SU-DHL-6 (cell line): ENCODE measurements at regions not wholly inside any gene's neighbourhood (a gene's known extent, or its start where the extent isn't known, plus 50 kb on each side); places are given as distances from the start of the nearest gene placed in this dataset.

Source experiments
- H2AFZ ChIP-seq: fragments of 200-600 bp; sonication (generic); 2 replicates; pipeline ENCODE4 v1.6.1; 2014; ENCODE audit warnings: low read depth, mild to moderate bottlenecking, moderate library complexity, mixed read lengths, antibody characterized with exemption, low read length; ENCODE audit not compliant: severe bottlenecking
- H3F3A ChIP-seq: fragments of 200-600 bp; shearing (Covaris generic); 2 replicates; pipeline ENCODE4 v1.6.0; 2016; ENCODE audit warnings: antibody characterized with exemption, mild to moderate bottlenecking; ENCODE audit not compliant: insufficient read depth
- H3K27ac ChIP-seq: fragments of 200-600 bp; sonication (generic); 2 replicates; pipeline ENCODE4 v1.5.1; 2016; ENCODE audit warnings: low read depth, mild to moderate bottlenecking, low read length, moderate library complexity, mixed read lengths
- H3K27me3 ChIP-seq: fragments of 200-600 bp; sonication (generic), shearing (Covaris generic); 2 replicates; pipeline ENCODE4 v1.6.0; 2014; ENCODE audit warnings: mild to moderate bottlenecking, low read length
- H3K36me3 ChIP-seq: fragments of 200-600 bp; sonication (generic); 2 replicates; pipeline ENCODE4 v1.6.1; 2014; ENCODE audit warnings: mild to moderate bottlenecking, low read length, mixed read lengths
- H3K4me2 ChIP-seq: fragments of 300-600, 200-600 bp; shearing (Covaris generic), sonication (generic); 2 replicates; pipeline ENCODE4 v1.6.0; 2014; ENCODE audit warnings: low read length, low read depth, mild to moderate bottlenecking; ENCODE audit not compliant: poor library complexity, severe bottlenecking
- H3K4me3 ChIP-seq: fragments of 200-600 bp; sonication (generic); 2 replicates; pipeline ENCODE4 v1.5.1; 2014; ENCODE audit warnings: antibody characterized with exemption, low read length, mild to moderate bottlenecking, mixed read lengths; ENCODE audit not compliant: insufficient read depth, poor library complexity, severe bottlenecking
- H3K79me2 ChIP-seq: fragments of 200-600 bp; sonication (generic); 2 replicates; pipeline ENCODE4 v1.6.1; 2014; ENCODE audit warnings: mild to moderate bottlenecking, low read length, moderate library complexity; ENCODE audit not compliant: insufficient read depth
- H3K9ac ChIP-seq: fragments of 200-600 bp; sonication (generic); 2 replicates; pipeline ENCODE4 v1.7.0; 2014; ENCODE audit warnings: mild to moderate bottlenecking, low read length
- H3K9me2 ChIP-seq: fragments of 200-600 bp; sonication (generic); replicated peaks from 2 replicates; pipeline ENCODE4 v1.6.1; 2014; ENCODE audit warnings: low read length; ENCODE audit not compliant: insufficient read depth
- H3K9me3 ChIP-seq: fragments of 200-600 bp; sonication (generic); 2 replicates; pipeline ENCODE4 v1.6.1; 2014; ENCODE audit warnings: low read length, mixed read lengths; ENCODE audit not compliant: insufficient read depth
- H4K20me1 ChIP-seq: fragments of 200-600 bp; sonication (generic); 2 replicates; pipeline ENCODE4 v1.6.1; 2014; ENCODE audit warnings: low read depth, mild to moderate bottlenecking, antibody characterized with exemption, low read length, moderate library complexity, mixed read lengths
- EZH2phosphoT487 ChIP-seq: fragments of 200-600 bp; sonication (generic), shearing (Covaris generic); conservative IDR thresholded peaks from 2 replicates; pipeline ENCODE4 v1.6.1; 2018; ENCODE audit warnings: mild to moderate bottlenecking, antibody characterized with exemption, low read length, moderate library complexity, mixed read lengths
- TF ChIP-seq, protein P1 (sequence below): fragments of 200-600 bp; sonication (generic); IDR thresholded peaks from one replicate; pipeline ENCODE4 v1.5.1; 2017; ENCODE audit warnings: antibody characterized with exemption, mild to moderate bottlenecking, low read length, moderate library complexity; ENCODE audit not compliant: insufficient read depth, poor library complexity, severe bottlenecking

DNA sequence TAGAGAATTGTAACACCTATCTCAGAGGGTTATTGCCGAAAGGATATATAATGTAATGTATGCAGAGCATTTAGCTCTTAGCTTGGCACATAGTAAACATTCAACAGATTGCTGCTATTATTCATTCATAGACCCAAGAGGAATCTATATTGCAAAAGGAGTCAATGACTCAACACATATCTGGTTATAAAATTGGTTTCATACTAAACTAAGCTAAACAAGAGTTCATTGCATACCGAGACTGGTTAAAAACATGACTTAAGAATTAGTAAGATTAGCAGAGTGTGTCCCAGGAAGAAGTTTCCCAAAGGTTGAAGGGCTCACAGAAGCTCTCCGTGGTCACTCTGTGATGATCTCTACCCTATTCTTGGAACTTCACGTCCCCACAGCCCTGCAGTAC is 339.6 kb upstream of the CCNH start:
- no peak overlapping the region for H2AFZ ChIP-seq

DNA sequence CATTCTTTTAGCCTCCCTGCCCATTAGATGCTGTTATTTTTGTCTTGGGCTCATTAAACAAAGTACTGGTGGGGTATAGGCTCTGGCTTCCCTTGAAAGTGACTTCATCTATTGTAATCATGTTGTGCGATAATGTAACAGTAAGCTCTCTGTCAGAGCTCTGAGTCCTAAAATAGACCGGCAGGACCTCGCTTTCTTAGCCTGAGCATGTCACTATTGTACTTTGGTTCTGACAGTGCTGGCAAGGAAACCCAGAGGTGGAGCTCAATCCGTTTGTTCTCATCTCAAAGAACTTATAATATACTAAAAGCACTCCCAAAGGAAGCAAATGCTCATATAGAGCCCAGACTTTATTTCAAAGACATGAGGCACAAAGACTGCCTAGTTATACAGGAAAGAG is 339.1 kb upstream of the CCNH start:
- Histone ChIP-seq H3K9me3 (no peaks in the 10 kb centered on the region), H3K4me3 (no peak overlapping the region), H3K9me2 (no peaks in the 10 kb centered on the region), H3K4me2 (no peak overlapping the region), H3K36me3 (no peaks in the 10 kb centered on the region), H3F3A (no peaks in the 10 kb centered on the region), H3K27me3 (no peaks in the 10 kb centered on the region), H3K27ac (no peak overlapping the region), H2AFZ (no peak overlapping the region), H3K79me2 (no peaks in the 10 kb centered on the region), H3K9ac (no peak overlapping the region), H4K20me1 (no peaks in the 10 kb centered on the region)
- no peak for TF ChIP-seq EZH2phosphoT487
- TF ChIP-seq, protein P1, sequence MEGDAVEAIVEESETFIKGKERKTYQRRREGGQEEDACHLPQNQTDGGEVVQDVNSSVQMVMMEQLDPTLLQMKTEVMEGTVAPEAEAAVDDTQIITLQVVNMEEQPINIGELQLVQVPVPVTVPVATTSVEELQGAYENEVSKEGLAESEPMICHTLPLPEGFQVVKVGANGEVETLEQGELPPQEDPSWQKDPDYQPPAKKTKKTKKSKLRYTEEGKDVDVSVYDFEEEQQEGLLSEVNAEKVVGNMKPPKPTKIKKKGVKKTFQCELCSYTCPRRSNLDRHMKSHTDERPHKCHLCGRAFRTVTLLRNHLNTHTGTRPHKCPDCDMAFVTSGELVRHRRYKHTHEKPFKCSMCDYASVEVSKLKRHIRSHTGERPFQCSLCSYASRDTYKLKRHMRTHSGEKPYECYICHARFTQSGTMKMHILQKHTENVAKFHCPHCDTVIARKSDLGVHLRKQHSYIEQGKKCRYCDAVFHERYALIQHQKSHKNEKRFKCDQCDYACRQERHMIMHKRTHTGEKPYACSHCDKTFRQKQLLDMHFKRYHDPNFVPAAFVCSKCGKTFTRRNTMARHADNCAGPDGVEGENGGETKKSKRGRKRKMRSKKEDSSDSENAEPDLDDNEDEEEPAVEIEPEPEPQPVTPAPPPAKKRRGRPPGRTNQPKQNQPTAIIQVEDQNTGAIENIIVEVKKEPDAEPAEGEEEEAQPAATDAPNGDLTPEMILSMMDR, result no peak

More for the DNA sequence above, 339.6 kb upstream of the CCNH start:
- Histone ChIP-seq H3F3A (no peaks in the 10 kb centered on the region), H3K4me2 (no peak overlapping the region), H3K9me3 (no peaks in the 10 kb centered on the region), H3K4me3 (no peak overlapping the region), H3K79me2 (no peaks in the 10 kb centered on the region), H3K27ac (no peak overlapping the region), H3K27me3 (no peaks in the 10 kb centered on the region), H3K9me2 (no peaks in the 10 kb centered on the region), H4K20me1 (no peaks in the 10 kb centered on the region), H3K9ac (no peak overlapping the region), H3K36me3 (no peaks in the 10 kb centered on the region)
- TF ChIP-seq, protein P1, result no peak
- no peak for TF ChIP-seq EZH2phosphoT487

DNA sequence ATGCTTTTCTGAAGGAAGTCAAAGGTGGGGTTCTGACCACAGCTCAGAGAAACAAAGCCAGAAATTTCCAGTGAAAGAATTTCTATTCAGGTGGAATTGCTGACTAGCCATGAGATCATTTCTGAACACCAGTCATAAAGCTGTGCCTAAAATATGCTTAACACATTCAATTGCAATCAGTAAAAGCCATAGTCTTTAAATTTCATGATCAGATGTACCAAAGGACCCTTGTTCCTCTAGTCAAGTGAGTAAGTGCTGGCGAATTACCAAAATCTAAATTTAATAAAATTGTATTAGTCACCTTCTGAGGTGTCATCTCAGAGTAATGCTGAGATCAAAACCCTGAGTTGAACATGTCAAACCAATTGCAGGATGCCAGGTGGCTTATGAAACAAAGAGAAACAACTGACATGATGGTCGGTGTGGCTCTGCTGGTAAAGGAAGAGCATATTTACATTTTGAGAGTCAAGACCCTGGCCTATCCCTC is 334.2 kb upstream of the CCNH start:
- Histone ChIP-seq H3K9me3 (no peaks in the 10 kb centered on the region), H4K20me1 (no peaks in the 10 kb centered on the region), H3K79me2 (no peaks in the 10 kb centered on the region), H2AFZ (no peak overlapping the region), H3K4me2 (no peak overlapping the region), H3K36me3 (no peaks in the 10 kb centered on the region), H3K9ac (no peak overlapping the region), H3K9me2 (no peaks in the 10 kb centered on the region), H3K27me3 (no peaks in the 10 kb centered on the region), H3K27ac (no peak overlapping the region), H3F3A (no peaks in the 10 kb centered on the region), H3K4me3 (no peak overlapping the region)
- TF ChIP-seq EZH2phosphoT487, result no peak
- TF ChIP-seq, protein P1, result no peak
